ENCODE measurements at regions not wholly inside any gene's neighbourhood (a gene's known extent, or its start where the extent isn't known, plus 50 kb on each side); places are given as distances from the start of the nearest gene placed in this dataset.

DNA sequence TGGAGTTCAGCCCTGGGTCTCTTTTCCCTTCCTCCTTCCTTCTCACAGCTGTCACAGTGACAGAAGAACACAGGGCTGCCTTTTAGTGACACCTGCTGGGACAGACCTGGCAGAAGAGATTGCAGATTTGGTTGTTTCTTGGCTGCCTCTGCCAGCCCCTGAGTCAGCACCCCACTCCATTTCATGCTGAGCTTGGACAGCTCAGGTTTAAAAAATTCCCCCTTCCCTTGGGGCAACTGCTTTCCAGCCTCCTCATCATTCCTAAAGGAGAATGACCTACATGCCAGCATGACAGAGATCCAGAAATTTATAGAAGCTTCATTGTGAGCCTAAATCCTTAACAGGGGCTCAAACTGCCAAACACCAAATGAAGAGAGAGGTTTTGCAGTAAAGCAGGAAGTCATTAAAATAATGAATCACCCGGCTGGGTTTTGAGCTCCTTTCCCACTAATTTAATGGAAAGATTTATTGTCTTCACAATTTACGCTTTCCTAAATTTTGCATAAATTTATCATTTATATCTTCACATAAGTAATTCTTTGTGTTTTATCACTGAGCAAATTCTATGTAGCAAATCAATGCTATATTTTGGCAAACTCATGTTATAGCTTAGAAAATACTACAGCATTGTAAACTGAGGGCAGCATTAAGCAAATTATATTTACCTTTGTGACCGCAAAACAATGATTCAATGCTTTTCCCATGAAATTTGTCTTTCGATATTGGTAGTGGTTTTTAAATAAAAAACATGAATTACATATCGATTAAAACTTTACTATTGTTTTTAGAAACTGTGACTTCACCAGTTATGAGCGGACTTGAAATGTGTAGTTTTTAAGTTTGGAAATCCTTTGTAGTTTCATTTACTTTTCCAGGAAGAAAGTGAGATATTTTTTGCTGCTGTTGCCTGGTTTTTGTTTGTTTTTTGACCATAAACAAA lies 399.5 kb upstream of the ANKRD30A start:
- POLR2A ChIA-PET: no interaction called here

More for the DNA sequence above, 399.5 kb upstream of the ANKRD30A start:
- Histone ChIP-seq H3K4me2 (ENCODE audit: low read length) (no peak overlapping the region), H3K27me3 (ENCODE audit: insufficient read depth, low read length) (no peaks in the 10 kb centered on the region), H3K79me2 (ENCODE audit: insufficient read depth, low read length) (no peaks in the 10 kb centered on the region), H3K27ac (ENCODE audit: low read depth, low read length) (no peak overlapping the region), H3K4me1 (ENCODE audit: control insufficient read depth in 1 of 2, insufficient read depth in 2 of 2, low read length in 2 of 2) (no peaks in the 10 kb centered on the region), H3K9ac (ENCODE audit: low read length) (no peak overlapping the region), H4K20me1 (ENCODE audit: insufficient read depth) (no peaks in the 10 kb centered on the region), H3K9me2 (ENCODE audit: insufficient read depth) (no peaks in the 10 kb centered on the region), H3K9me3 (ENCODE audit: control insufficient read depth in 1 of 2, insufficient read depth in 1 of 2, low read depth in 1 of 2, low read length in 2 of 2) (peaks cover 0 to 14% of the 10 kb centered on the region in 2 experiments; a peak in 2 of 4 replicates), H2AFZ (ENCODE audit: low read depth, low read length, poor library complexity, severe bottlenecking) (no peak overlapping the region), H3K36me3 (ENCODE audit: control insufficient read depth in 1 of 2, insufficient read depth in 2 of 2, low read length in 2 of 2) (no peaks in the 10 kb centered on the region), H3K4me3 (replicated peaks in 1 of 2; ENCODE audit: low read depth in 1 of 2, low read length in 2 of 2) (no peak overlapping the region)
- CTCF ChIA-PET: no interaction called here
- RAD21 ChIA-PET (ENCODE audit: low non-redundant PET in 1 of 2, low total read pairs in 2 of 2, uncharacterized antibody in 2 of 2, unreplicated experiment in 2 of 2): no interaction called here
- DNase-seq (ENCODE audit: low read depth, low spot score) (no peak), ATAC-seq (no peak)
- no TSS peak for BruUV-seq (replicated peaks)
- intact Hi-C loops (cut with micrococcal nuclease): no loop called here
- no peak for TF ChIP-seq JUND (IDR thresholded peaks at IDR 0.05)
- TF ChIP-seq EZH2phosphoT487 (IDR thresholded peaks at IDR 0.05; ENCODE audit: borderline replicate concordance): no peak
- no peak for TF ChIP-seq POLR2A (IDR thresholded peaks at IDR 0.05; ENCODE audit: borderline replicate concordance, extremely low read depth, insufficient read depth, insufficient read length)
- TF ChIP-seq CEBPB (IDR thresholded peaks at IDR 0.05; ENCODE audit: low read depth): no peak
- no peak for TF ChIP-seq FOSL1 (IDR thresholded peaks at IDR 0.05; ENCODE audit: low read depth)
- TF ChIP-seq, protein P1, sequence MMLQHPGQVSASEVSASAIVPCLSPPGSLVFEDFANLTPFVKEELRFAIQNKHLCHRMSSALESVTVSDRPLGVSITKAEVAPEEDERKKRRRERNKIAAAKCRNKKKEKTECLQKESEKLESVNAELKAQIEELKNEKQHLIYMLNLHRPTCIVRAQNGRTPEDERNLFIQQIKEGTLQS (IDR thresholded peaks at IDR 0.05): no peak
- no peak for TF ChIP-seq SP1 (IDR thresholded peaks at IDR 0.05; ENCODE audit: low read depth)
- TF ChIP-seq RAD21 (IDR thresholded peaks at IDR 0.05; ENCODE audit: low read depth): no peak
- TF ChIP-seq, protein P2, sequence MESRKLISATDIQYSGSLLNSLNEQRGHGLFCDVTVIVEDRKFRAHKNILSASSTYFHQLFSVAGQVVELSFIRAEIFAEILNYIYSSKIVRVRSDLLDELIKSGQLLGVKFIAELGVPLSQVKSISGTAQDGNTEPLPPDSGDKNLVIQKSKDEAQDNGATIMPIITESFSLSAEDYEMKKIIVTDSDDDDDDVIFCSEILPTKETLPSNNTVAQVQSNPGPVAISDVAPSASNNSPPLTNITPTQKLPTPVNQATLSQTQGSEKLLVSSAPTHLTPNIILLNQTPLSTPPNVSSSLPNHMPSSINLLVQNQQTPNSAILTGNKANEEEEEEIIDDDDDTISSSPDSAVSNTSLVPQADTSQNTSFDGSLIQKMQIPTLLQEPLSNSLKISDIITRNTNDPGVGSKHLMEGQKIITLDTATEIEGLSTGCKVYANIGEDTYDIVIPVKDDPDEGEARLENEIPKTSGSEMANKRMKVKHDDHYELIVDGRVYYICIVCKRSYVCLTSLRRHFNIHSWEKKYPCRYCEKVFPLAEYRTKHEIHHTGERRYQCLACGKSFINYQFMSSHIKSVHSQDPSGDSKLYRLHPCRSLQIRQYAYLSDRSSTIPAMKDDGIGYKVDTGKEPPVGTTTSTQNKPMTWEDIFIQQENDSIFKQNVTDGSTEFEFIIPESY (IDR thresholded peaks at IDR 0.05; ENCODE audit: extremely low read depth, insufficient replicate concordance, low read length): no peak
- TF ChIP-seq, protein P3, sequence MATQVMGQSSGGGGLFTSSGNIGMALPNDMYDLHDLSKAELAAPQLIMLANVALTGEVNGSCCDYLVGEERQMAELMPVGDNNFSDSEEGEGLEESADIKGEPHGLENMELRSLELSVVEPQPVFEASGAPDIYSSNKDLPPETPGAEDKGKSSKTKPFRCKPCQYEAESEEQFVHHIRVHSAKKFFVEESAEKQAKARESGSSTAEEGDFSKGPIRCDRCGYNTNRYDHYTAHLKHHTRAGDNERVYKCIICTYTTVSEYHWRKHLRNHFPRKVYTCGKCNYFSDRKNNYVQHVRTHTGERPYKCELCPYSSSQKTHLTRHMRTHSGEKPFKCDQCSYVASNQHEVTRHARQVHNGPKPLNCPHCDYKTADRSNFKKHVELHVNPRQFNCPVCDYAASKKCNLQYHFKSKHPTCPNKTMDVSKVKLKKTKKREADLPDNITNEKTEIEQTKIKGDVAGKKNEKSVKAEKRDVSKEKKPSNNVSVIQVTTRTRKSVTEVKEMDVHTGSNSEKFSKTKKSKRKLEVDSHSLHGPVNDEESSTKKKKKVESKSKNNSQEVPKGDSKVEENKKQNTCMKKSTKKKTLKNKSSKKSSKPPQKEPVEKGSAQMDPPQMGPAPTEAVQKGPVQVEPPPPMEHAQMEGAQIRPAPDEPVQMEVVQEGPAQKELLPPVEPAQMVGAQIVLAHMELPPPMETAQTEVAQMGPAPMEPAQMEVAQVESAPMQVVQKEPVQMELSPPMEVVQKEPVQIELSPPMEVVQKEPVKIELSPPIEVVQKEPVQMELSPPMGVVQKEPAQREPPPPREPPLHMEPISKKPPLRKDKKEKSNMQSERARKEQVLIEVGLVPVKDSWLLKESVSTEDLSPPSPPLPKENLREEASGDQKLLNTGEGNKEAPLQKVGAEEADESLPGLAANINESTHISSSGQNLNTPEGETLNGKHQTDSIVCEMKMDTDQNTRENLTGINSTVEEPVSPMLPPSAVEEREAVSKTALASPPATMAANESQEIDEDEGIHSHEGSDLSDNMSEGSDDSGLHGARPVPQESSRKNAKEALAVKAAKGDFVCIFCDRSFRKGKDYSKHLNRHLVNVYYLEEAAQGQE (IDR thresholded peaks at IDR 0.05; ENCODE audit: low read depth): no peak
- no peak for TF ChIP-seq CBX3 (IDR thresholded peaks at IDR 0.05; ENCODE audit: low read depth)
- no peak for TF ChIP-seq ZNF274 (IDR thresholded peaks at IDR 0.05; ENCODE audit: low read depth, low read length)
- no peak for TF ChIP-seq TCF7L2 (IDR thresholded peaks at IDR 0.05; ENCODE audit: borderline replicate concordance, extremely low read depth, insufficient read depth, insufficient read length)
- TF ChIP-seq EGR1 (IDR thresholded peaks at IDR 0.05; ENCODE audit: low read depth): no peak
- TF ChIP-seq SRF (IDR thresholded peaks at IDR 0.05; ENCODE audit: low read depth): no peak
